Neural cell (in vitro differentiated cells): ENCODE measurements at regions not wholly inside any gene's neighbourhood (a gene's known extent, or its start where the extent isn't known, plus 50 kb on each side); places are given as distances from the start of the nearest gene placed in this dataset.

Experiments
- H2AFZ ChIP-seq: fragments of 200-600, 300-800 bp; sonication (generic), shearing (Covaris generic); 2 replicates; pipeline ENCODE4 v1.6.0; 2014; ENCODE audit warnings: low read depth, mild to moderate bottlenecking, antibody characterized with exemption, low read length, moderate library complexity
- H3F3A ChIP-seq: fragments of 200-600 bp; shearing (Covaris generic); 2 replicates; pipeline ENCODE4 v1.6.1; 2016; ENCODE audit warnings: mild to moderate bottlenecking, moderate library complexity, mixed read lengths, antibody characterized with exemption, low read length; ENCODE audit not compliant: insufficient read depth, poor library complexity, severe bottlenecking
- H3K27ac ChIP-seq: fragments of 200-600, 300-800 bp; sonication (generic), shearing (Covaris generic); 2 replicates; pipeline ENCODE4 v1.5.1; 2014; ENCODE audit warnings: mild to moderate bottlenecking, low read length, moderate library complexity
- H3K27me3 ChIP-seq: fragments of 300-800, 200-600 bp; sonication (generic), shearing (Covaris generic); 2 replicates; pipeline ENCODE4 v1.6.0; 2014; ENCODE audit warnings: mild to moderate bottlenecking, low read depth, low read length, moderate library complexity; ENCODE audit not compliant: insufficient read depth
- H3K36me3 ChIP-seq: fragments of 300-800, 200-600 bp; sonication (generic), shearing (Covaris generic); 2 replicates; pipeline ENCODE4 v1.5.1; 2014; ENCODE audit warnings: mild to moderate bottlenecking, antibody characterized with exemption, low read length, moderate library complexity; ENCODE audit not compliant: insufficient read depth
- H3K4me2 ChIP-seq: fragments of 300-800, 200-600 bp; sonication (generic), shearing (Covaris generic); 2 replicates; pipeline ENCODE4 v1.6.0; 2014; ENCODE audit warnings: mild to moderate bottlenecking, low read length
- H3K4me3 ChIP-seq: fragments of 300-800, 200-600 bp; sonication (generic), shearing (Covaris generic); 2 replicates; pipeline ENCODE4 v1.5.1; 2014; ENCODE audit warnings: mild to moderate bottlenecking, low read length, moderate library complexity
- H3K79me2 ChIP-seq: fragments of 200-600 bp; shearing (Covaris generic); replicated peaks from 2 replicates; pipeline ENCODE4 v1.6.0; 2014; ENCODE audit warnings: mild to moderate bottlenecking, low read length, moderate library complexity; ENCODE audit not compliant: insufficient read depth
- H3K9ac ChIP-seq: fragments of 300-800, 200-600 bp; sonication (generic), shearing (Covaris generic); 2 replicates; pipeline ENCODE4 v1.6.1; 2016; ENCODE audit warnings: mild to moderate bottlenecking, low read length, mixed read lengths
- H3K9me2 ChIP-seq: fragments of 200-600 bp; shearing (Covaris generic); 2 replicates; pipeline ENCODE4 v1.6.1; 2016; ENCODE audit warnings: mild to moderate bottlenecking, low read length, mixed read lengths; ENCODE audit not compliant: insufficient read depth
- H3K9me3 ChIP-seq: fragments of 200-600, 300-800 bp; sonication (generic), shearing (Covaris generic); 2 replicates; pipeline ENCODE4 v1.6.1; 2016; ENCODE audit warnings: mild to moderate bottlenecking, mixed run types, low read length, moderate library complexity, mixed read lengths
- H4K20me1 ChIP-seq: fragments of 200-600 bp; shearing (Covaris generic); 2 replicates; pipeline ENCODE4 v1.6.1; 2016; ENCODE audit warnings: mild to moderate bottlenecking, mixed run types; ENCODE audit not compliant: insufficient read depth
- CTCF ChIP-seq: fragments of 450-650 bp; IDR thresholded peaks from 2 replicates; pipeline ENCODE4 v1.5.1; 2014; ENCODE audit warnings: antibody characterized with exemption, mild to moderate bottlenecking, moderate library complexity; ENCODE audit not compliant: poor library complexity, severe bottlenecking
- EP300 ChIP-seq: fragments of 450-650 bp; conservative IDR thresholded peaks from 2 replicates; pipeline ENCODE4 v1.6.1; 2014; ENCODE audit warnings: antibody characterized with exemption, mild to moderate bottlenecking, moderate library complexity; ENCODE audit not compliant: poor library complexity, severe bottlenecking
- EZH2 ChIP-seq: fragments of 200-600, 300-800 bp; shearing (Covaris generic), sonication (generic); IDR thresholded peaks from 2 replicates; pipeline ENCODE4 v1.6.1; 2014; ENCODE audit warnings: antibody characterized with exemption, low read length, borderline replicate concordance, mild to moderate bottlenecking; ENCODE audit not compliant: insufficient read depth, poor library complexity, severe bottlenecking
- MXI1 ChIP-seq: fragments of 450-650 bp; conservative IDR thresholded peaks from 2 replicates; pipeline ENCODE4 v1.6.1; 2014; ENCODE audit warnings: antibody characterized with exemption, mild to moderate bottlenecking; ENCODE audit not compliant: poor library complexity, severe bottlenecking
- POLR2AphosphoS5 ChIP-seq: IDR thresholded peaks from 2 replicates; pipeline ENCODE4 v1.6.1; 2012
- RAD21 ChIP-seq: fragments of 450-650 bp; conservative IDR thresholded peaks from 2 replicates; pipeline ENCODE4 v1.6.1; 2014; ENCODE audit warnings: antibody characterized with exemption, mild to moderate bottlenecking, moderate library complexity
- REST ChIP-seq: IDR thresholded peaks from 2 replicates; pipeline ENCODE4 v1.6.1; 2012; ENCODE audit warnings: borderline replicate concordance
- SMC3 ChIP-seq: fragments of 450-650 bp; conservative IDR thresholded peaks from 2 replicates; pipeline ENCODE4 v1.6.1; 2014; ENCODE audit warnings: antibody characterized with exemption, mild to moderate bottlenecking, moderate library complexity; ENCODE audit not compliant: poor library complexity
- TAF1 ChIP-seq: IDR thresholded peaks from 2 replicates; pipeline ENCODE4 v1.6.1; 2012; ENCODE audit warnings: low read depth

GRCh38 chr13:87907202-87907601, 236.0 kb downstream of the SLITRK5 start:
- Histone ChIP-seq H3K9ac (no peak overlapping the region), H3K27ac (no peak overlapping the region), H3K4me2 (no peak overlapping the region), H3K9me2 (no peaks in the 10 kb centered on the region), H4K20me1 (no peaks in the 10 kb centered on the region), H3K4me3 (no peak overlapping the region), H3F3A (no peaks in the 10 kb centered on the region), H3K27me3 (no peaks in the 10 kb centered on the region), H3K36me3 (no peaks in the 10 kb centered on the region), H2AFZ (no peak overlapping the region), H3K79me2 (no peaks in the 10 kb centered on the region), H3K9me3 (no peaks in the 10 kb centered on the region)
- TF ChIP-seq RAD21 = no peak
- TF ChIP-seq TAF1 = no peak
- TF ChIP-seq EZH2 = no peak
- no peak for TF ChIP-seq CTCF
- TF ChIP-seq POLR2AphosphoS5 = no peak
- TF ChIP-seq EP300 = no peak
- TF ChIP-seq REST = no peak
- TF ChIP-seq SMC3 = no peak
- no peak for TF ChIP-seq MXI1

GRCh38 chr13:87919956-87920355, 248.8 kb downstream of the SLITRK5 start:
- Histone ChIP-seq H4K20me1 (no peaks in the 10 kb centered on the region), H3K9me3 (no peaks in the 10 kb centered on the region), H3K9me2 (no peaks in the 10 kb centered on the region), H3K4me2 (no peak overlapping the region), H3K27ac (no peak overlapping the region), H3K27me3 (no peaks in the 10 kb centered on the region), H3K79me2 (no peaks in the 10 kb centered on the region), H3K36me3 (no peaks in the 10 kb centered on the region), H3K9ac (no peak overlapping the region), H3K4me3 (no peak overlapping the region), H2AFZ (no peak overlapping the region), H3F3A (no peaks in the 10 kb centered on the region)
- no peak for TF ChIP-seq CTCF
- no peak for TF ChIP-seq RAD21
- TF ChIP-seq MXI1 = no peak
- TF ChIP-seq EP300 = no peak
- no peak for TF ChIP-seq EZH2
- no peak for TF ChIP-seq REST
- no peak for TF ChIP-seq SMC3
